Activated naive CD8-positive, alpha-beta T cell treated with anti-CD3 and anti-CD28 coated beads, Interleukin-2, amount 50 U/mL, for 16 hours (primary cell): ENCODE measurements at regions not wholly inside any gene's neighbourhood (a gene's known extent, or its start where the extent isn't known, plus 50 kb on each side); places are given as distances from the start of the nearest gene placed in this dataset.
"Not testable (repeated sequence)": the region's sequence is repeated elsewhere in the genome, so short reads cannot be mapped to it uniquely, and the experiment has no call there.

ENCODE experiments used
- DNase-seq: peaks from one replicate; pipeline ENCODE4 v3.0.0-alpha.2; 2020; ENCODE audit warnings: low read depth, low spot score

DNA sequence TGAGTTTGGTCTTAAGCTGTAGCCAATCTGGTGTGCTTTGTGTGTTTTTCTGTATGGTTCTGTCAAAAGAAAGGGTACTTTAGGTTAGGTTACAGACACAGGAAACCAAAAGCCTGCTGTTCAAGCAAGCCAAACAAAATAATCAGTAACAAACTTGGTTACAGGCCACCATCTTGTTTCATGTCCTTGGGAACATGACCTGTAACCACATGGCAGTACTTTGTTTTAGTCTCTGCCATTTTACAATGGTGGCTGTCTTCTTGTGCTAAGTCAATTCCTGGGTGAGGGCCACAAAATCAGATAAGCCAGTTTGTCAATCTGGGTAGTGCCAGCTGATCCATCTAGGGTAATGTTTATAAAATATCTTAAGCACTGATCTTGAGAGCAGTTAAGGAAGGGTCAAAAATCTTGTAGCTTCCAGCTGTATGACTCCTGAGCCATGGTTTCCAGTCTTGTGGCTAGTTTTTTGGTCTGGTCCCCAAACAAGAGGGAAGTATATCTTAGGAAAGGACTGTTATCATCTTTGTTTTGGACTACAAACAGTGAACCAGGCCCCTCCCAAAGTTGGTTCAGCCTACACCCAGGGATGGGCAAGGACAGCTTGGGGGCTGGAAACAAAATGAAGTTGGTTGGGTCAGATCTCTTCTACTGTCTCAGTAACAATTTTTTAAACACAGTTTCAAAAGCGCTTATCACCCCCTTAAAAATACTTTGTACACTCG, 90.0 kb downstream of the IGLL5 start:
- no peak for DNase-seq

- no peak for DNase-seq
These were observed 91.0 kb downstream of the IGLL5 start for GRCh38 chr22:22978637-22979036.

DNA sequence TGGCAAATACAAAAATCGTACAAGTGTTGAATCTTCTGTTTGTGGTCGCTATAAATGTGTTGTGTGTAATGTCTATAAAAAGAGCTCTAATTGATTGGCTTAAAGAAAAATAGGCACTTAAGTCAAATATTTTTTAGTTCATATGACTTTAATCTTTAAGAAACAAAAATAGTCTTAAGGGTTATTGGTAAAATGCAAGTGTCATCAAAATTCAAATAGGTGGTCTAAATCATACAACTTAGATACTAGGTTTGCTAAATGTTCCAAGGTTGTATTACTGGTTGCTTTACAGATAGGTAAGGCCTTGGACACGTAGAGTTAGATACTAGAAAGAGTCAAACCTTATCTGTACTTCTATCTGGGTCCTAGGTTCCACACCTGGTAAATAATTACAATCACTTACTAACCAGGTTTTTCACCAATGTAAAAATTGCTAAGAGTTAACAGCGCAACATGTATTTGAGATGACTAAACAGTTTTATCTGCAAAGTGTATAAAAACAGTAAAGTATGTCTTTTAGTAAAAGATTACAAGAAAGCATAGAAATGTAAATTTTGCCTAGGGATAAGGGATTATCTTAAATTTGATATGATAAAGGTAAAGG, 91.1 kb upstream of the GNAZ start:
- no peak for DNase-seq

- DNase-seq, result no peak
These were observed 90.4 kb upstream of the GNAZ start for GRCh38 chr22:22979954-22980353.

- DNase-seq, result no peak
These were observed 88.4 kb upstream of the GNAZ start for GRCh38 chr22:22981670-22982571.

DNA sequence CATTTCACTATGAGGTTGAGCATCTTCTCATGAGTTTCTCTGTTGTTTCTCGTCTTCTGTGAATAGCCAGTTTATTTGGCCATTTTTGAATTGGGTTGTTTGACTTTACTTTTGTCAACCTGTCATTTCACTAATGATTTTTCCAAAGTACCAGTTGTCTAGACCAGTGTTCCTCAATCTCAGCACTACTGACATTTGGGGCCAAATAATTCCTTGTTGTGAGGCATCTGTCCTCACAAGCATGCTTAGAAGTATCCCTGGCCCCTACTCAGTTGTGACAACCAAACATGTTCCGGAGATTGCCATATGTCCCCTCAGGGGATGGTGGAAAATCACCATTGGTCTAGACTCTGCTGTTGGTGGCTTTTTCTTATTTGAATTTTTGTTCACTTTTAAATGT, 87.7 kb upstream of the GNAZ start:
- DNase-seq, result no peak

DNA sequence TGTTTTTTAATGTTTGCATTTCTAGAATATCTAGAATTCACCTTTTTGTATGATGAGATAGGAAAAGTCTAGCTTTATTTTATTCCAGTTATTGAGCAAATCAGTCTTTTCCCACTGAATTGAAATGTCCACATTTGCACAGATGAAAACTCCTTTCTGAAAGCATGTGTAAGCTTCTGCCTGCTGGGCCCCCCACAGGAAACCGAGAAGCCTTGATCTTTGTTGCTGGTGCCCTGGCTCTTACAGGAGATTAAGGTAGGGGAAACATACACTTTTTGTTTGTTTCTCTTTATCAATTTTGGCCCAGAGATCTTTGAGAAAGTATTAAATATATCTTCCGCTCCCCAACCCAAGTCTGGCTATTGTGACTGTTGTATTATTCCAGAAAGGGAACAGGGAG, 87.2 kb upstream of the GNAZ start:
- DNase-seq, result no peak

GRCh38 chr22:22983816-22984215, 86.5 kb upstream of the GNAZ start:
- DNase-seq, result no peak

DNA sequence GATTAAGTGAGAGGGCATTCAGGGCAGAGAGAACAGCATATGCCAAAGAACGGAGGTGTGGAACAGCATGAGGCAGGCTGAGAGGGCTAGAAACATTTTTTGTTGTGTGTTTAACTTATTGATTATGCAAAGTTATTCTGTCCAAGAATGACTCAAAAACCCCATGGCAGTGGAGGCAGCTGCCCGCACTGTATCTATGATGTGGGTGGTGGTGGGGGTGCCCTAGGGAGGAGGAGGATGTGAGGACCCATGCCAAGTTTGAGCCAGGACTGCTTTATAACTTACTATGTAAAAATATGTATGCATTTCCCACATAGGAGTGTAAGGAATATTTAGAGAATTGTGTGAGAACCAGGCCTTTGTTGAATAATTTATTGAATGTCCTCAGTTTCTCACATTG, 85.4 kb upstream of the GNAZ start:
- DNase-seq, result no peak

GRCh38 chr22:22986008-22986407, 84.3 kb upstream of the GNAZ start:
- no peak for DNase-seq

- DNase-seq, result no peak
These were observed 83.7 kb upstream of the GNAZ start for GRCh38 chr22:22986640-22987039.

DNA sequence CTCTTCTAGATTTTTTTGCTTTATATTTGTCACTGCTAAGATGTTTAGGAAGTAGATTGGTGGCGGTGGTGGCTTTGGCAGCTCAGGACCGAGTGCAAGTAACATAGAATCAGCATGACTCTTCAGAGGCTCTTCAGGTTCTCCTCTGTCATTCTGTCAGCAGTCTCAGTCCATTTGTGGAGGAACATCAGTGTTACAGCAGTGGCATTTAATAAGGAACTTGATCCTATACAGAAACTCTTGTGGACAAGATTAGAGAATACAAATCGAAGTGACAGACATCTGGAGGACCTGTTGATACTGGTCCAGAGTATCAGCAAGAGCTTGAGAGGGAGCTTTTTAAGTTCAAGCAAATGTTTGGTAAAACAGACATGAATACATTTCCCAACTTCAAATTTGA, 82.2 kb upstream of the GNAZ start:
- DNase-seq, result no peak

DNA sequence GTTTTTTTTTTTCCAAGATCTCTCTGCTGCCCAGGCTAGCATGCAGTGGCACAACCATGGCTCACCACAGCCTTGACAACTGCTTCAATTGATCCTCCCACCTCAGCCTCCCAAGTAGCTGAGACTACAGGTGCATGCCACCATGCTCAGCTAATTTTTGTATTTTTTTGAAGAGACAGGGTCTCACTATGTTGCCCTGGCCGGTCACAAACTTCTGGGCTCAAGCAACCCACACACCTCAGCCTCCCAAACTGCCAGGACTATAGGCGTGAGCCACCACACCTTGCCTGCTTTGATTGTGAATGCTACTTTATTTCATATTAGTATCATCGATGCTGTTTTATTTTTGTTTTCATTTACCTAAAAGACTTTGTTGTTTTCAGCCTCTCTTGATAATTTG, 81.5 kb upstream of the GNAZ start:
- no peak for DNase-seq

GRCh38 chr22:22989856-22990255, 80.5 kb upstream of the GNAZ start:
- no peak for DNase-seq

- not testable (repeated sequence) for DNase-seq
These were observed 79.4 kb upstream of the GNAZ start for GRCh38 chr22:22990711-22991505.

- DNase-seq, result no peak
These were observed 77.8 kb upstream of the GNAZ start for GRCh38 chr22:22992474-22992873.

DNA sequence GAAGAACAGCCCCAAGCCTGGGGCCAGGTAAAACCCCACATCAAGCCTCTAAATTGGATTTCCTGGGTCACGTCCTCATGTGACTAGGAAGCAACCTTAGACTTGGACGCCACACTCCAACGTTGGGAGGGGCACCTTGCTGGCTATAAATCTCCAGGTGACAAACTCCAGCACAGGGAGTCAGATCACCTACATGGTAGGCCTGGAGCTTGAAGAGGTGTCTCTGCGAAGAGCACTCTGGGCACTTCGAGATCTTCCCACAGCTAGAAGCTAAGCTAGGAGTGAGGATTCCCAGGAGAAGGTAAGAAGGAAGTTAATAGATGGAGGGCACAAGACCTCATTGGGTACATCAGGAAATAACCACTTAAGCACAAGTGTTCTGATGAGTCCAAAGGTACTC, 77.1 kb upstream of the GNAZ start:
- DNase-seq, result no peak

GRCh38 chr22:22995166-22995565, 75.2 kb upstream of the GNAZ start:
- no peak for DNase-seq

DNA sequence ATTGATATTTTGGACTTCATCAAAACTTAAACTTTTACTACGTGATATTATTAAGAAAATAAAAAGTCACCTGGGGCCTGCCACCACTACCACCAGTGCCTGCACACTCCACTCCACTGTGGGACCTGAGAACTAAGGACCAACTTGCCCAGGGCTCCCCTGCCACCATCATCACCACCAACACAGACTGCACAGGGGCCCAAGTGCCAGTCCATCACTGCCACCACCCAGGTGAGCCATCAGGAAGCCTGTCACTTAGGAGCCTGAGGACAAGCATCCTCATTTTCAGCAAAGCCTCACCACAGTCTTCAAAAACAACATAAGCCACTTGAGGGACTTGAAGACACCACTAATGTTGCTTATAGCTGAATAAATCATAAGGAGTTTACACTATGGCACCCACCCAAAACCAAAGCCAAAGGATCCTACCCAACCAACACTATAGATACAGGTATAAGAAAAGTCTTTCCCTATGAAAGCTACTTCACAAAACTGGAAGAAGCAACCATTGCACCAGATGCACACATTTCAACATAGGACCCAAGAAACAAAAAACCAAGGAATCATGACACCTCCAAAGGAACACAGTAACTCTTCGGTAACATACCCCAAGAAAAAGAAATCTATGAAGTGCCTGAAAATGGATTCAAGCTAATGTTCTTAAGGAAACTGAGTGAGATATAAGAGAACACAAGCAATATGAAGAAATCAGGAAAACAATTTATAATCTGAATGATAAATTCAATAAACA, 73.6 kb upstream of the GNAZ start:
- no peak for DNase-seq

- DNase-seq, result no peak
These were observed 72.9 kb upstream of the GNAZ start for GRCh38 chr22:22997262-22997898.

DNA sequence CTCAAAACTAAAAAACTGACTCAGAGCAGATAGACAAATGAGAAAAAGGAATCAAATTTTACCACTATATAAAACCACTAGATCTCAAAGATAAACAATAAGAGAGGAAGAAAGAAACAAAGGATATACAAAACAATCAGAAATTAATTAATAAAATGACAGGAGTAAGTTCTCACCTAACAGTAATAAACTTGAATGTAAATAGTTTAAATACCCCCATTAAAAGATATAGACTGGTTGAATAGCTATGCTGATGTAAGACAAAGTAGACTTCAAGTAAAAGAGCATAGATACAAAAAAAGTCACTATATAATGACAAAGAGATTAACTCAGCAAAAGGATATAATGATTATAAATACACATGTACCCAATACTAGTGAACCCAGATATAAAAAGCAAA, 72.3 kb upstream of the GNAZ start:
- DNase-seq, result no peak
